ENCODE measurements at regions not wholly inside any gene's neighbourhood (a gene's known extent, or its start where the extent isn't known, plus 50 kb on each side); places are given as distances from the start of the nearest gene placed in this dataset.

- no peak for DNase-seq
Measured at GRCh38 chr3:34920806-34921205, 718.5 kb upstream of the ARPP21 start.

- DNase-seq, result no peak
Measured at GRCh38 chr3:34924961-34925360, 714.4 kb upstream of the ARPP21 start.

- DNase-seq, result no peak
Measured at GRCh38 chr3:34925851-34926250, 713.5 kb upstream of the ARPP21 start.

- DNase-seq, result no peak
Measured at GRCh38 chr3:34929036-34929435, 710.3 kb upstream of the ARPP21 start.

DNA sequence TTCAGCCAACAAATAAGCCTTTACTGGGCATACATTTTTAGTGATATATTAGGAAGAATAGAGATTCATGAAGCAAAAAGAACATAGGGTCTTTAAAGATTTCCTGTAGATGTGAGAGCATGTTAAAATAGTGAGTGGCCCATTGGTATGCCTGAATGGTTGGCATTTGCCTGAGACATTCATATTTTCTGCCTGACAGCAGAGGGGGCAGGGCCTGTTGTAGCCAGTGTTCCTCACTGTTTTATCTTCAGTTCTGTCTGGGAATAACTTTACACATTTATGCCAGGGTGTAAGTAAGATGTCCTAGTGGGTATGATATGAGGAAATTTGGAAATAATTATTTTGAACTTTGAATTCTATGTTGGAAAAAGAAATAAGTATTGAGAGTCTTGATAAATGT lies 704.7 kb upstream of the ARPP21 start:
- DNase-seq, result no peak

DNA sequence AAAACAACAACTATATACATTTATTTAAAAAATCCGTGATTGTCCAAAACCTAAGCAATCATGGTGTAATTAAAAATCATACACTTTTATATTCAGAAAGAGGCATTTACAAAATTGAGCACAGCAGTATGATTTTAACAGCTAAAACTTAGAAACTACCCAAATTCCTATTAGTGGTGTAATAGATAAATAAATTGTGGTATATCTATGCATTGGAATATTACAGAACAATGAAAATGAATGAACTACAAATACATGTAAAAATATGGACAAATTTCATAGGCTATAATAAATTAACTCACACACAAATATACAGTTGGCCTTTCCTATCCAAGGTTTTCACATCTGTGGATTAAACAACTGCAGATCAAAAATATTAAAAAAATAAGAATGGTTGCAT lies 700.5 kb upstream of the ARPP21 start:
- DNase-seq, result no peak

- DNase-seq, result no peak
Measured at GRCh38 chr3:34942256-34942655, 697.1 kb upstream of the ARPP21 start.

GRCh38 chr3:34947834-34948233 lies 691.5 kb upstream of the ARPP21 start:
- no peak for DNase-seq

DNA sequence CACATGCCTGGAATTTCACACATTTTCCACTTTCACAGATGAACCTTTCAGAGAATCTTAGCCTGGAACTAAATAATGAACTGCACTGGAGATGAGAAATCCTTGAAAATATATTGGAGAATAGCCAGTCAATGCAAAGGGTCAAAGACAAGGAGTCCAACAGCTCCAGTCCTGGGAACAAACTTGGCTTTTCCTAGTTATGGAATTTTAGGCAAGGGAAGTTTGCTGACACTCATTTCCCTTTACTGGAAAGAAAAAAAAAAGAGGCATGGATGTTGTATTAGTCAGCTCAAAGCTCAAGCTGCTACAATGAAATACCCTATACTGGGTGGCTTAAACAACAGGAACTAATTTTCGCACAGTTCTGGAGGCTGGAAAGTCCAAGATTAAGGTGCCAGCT lies 690.8 kb upstream of the ARPP21 start:
- no peak for DNase-seq

GRCh38 chr3:34955680-34956079 lies 683.6 kb upstream of the ARPP21 start:
- DNase-seq, result no peak

GRCh38 chr3:34956511-34956910 lies 682.8 kb upstream of the ARPP21 start:
- DNase-seq, result no peak

- DNase-seq, result no peak
Measured at GRCh38 chr3:34957677-34958076, 681.6 kb upstream of the ARPP21 start.

GRCh38 chr3:34969513-34969912 lies 669.8 kb upstream of the ARPP21 start:
- no peak for DNase-seq

DNA sequence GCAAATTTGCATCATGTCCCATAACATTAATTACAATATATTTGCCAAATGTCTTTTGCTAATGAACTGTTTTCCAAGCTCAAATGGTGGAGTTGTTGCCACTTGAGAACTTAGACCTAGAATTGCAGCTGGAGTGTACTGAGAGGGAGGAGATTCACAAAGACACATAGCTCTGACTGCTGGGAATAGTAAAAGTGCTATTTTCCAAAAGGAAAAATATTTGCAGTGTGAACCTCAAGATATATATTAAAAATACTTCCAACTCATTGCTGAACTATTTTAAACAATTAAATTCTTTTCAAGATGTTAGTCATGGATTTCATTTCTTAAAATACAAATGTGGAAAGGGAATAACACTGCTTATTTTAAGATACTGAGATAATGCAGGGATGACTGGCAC lies 666.8 kb upstream of the ARPP21 start:
- no peak for DNase-seq

DNA sequence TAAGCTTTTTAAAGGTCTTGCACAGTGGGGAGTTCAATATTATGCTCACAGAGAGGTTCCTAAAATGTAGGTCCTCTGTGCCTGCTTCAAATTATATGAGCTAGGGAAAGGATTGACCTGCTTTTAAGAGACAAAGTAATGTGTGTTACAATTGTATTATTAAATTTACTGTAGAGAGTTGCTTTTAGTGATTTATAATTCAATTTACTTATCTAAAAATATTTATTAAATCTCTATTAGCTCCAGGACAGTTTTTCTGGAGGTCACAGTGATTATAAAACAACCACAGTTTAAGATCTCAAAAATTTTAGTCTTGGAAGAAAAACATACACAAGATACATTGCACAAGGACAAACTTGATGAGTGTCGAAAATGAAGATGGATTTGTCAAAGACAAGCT lies 665.7 kb upstream of the ARPP21 start:
- no peak for DNase-seq

DNA sequence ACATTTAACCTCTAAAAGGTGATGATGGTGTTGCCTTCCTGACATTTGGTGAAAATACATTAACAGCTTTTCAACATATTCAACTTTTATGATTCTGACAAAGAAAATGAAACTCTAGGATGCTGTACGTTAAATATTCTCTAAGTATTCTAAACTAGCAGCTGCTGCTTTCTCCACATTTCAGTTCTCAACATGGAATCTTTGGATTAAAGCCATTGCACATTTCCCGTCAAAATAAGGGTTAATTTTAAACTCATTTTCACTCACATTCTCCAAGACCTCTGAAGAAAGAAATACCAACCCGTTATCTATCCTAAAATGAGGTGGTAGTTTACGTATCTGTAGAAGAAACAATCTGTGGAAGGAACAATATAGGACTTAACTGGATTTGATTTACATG lies 655.7 kb upstream of the ARPP21 start:
- DNase-seq, result no peak

- DNase-seq, result no peak
Measured at GRCh38 chr3:34988296-34988695, 651.0 kb upstream of the ARPP21 start.

DNA sequence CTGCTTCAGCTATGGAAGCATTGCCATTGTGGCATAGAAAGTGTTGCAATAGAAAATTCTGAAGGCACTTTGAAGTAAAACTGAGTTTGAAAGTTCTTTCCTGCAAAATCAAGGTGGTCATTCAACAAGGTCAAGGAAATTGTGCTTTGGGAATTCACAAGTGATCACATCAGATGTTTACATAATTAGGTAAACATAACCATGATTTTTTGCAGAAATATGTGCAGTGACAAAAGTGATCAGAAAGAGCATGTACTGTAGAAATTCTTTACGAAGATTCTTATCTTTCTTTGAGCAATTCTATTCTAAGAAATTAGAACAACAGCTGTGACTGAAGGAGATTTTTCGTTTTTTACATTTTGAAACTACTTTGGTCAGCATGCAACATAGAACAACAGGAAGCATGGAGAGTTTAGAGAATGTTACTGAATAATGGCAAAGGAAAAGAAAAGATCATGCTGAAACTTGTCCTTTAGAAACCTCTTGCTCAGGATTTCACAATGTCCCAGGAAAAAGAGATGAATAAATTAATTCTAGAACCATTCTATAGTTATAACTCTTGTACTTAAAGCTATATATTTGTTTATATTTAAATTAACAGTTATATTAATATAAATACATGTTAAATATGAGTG lies 643.4 kb upstream of the ARPP21 start:
- no peak for DNase-seq

DNA sequence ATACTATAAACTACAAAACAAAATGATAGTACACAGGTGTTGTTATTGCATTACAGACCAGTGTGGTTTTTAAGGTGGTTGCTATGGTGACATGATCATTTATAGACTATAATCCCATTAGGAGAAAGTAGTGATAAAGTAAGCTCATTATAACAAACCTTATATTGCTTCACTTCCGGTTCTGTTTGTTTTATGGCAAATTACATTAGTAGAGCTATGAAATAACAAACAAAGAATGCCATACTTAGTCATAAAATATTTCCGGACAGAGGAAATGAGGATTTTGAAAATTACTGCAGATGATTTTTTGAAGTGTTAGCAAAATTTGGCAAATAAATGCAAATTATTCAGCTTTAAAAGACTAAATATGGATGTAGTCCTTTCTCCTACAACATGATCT lies 640.4 kb upstream of the ARPP21 start:
- DNase-seq, result no peak

- DNase-seq, result no peak
Measured at GRCh38 chr3:35012214-35012613, 627.1 kb upstream of the ARPP21 start.

- no peak for DNase-seq
Measured at GRCh38 chr3:35028157-35028556, 611.2 kb upstream of the ARPP21 start.

- DNase-seq, result no peak
Measured at GRCh38 chr3:35042210-35042991, 596.9 kb upstream of the ARPP21 start.

DNA sequence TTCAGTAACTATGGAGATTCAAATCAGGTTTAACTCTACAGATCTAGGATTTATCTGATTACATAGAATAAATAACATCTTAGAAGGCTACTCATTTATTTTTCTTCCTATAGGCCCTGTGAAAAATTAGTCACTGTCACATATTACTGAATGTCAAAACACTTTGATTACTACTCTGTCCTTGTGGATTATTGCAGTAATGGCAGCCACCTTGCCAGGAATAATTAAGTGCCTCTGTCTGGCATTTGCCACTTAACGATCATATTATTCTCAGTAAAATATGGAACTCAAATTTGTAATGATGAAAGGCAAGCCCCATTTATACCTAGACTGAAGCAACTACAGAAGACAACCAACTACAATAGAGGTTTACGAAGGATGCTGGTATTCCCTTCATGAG lies 596.3 kb upstream of the ARPP21 start:
- no peak for DNase-seq

DNA sequence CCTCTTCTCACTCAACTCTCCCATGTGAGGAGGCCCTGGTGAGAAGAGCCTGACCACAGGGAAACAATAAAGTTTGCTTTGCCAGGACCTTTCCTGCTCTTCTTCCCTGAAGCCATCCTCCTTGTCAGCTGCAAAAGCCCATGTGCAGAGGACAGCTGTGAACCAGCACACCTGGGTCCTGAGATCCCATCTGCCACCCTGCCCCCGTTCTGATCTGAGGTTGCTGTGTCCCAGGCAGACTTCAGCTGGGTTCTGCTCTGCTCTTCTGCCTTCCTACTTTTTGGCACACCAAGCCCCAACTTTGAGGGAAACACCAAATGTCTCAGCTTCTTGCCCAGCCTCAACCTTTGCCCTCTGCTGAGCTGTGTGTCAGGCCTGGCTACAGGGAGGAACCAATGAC lies 595.1 kb upstream of the ARPP21 start:
- DNase-seq, result no peak

- DNase-seq, result no peak
Measured at GRCh38 chr3:35045118-35045517, 594.2 kb upstream of the ARPP21 start.
